GM18505 (cell line): ENCODE measurements at regions not wholly inside any gene's neighbourhood (a gene's known extent, or its start where the extent isn't known, plus 50 kb on each side); places are given as distances from the start of the nearest gene placed in this dataset.

Experiments used
- ATAC-seq: cut with Tn5 transposase; IDR thresholded peaks from one replicate; pipeline ENCODE4 v1.9.1; 2021; ENCODE audit not compliant: unreplicated experiment
- POLR2A ChIP-seq: IDR thresholded peaks from 4 replicates; pipeline ENCODE4 v1.6.1; 2011; ENCODE audit warnings: borderline replicate concordance; ENCODE audit not compliant: insufficient read depth, insufficient read length; ENCODE audit errors: extremely low read depth

DNA sequence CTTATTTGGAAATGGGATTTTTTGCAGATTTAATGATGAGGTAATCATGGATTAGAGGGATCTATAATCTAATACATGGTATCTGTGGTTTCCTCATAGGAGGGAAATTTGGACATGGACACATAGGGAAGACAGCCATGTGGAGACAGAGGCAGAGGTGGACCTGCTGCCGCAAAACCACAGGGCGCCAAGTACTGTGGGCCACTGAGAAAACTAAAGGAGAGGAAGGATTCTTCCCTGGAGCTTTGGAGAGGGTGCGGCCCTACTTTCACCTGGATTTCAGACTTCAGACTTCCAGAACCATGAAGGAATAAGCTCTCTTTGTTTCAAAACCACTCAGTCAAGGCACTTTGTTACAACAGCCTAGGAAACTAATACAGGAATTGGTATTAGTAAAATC, 149.4 kb upstream of the AKR1E2 start:
- TF ChIP-seq POLR2A, result no peak
- ATAC-seq, result no peak

GRCh38 chr10:4675808-4676207, 150.2 kb upstream of the AKR1E2 start:
- no peak for TF ChIP-seq POLR2A
- no peak for ATAC-seq

DNA sequence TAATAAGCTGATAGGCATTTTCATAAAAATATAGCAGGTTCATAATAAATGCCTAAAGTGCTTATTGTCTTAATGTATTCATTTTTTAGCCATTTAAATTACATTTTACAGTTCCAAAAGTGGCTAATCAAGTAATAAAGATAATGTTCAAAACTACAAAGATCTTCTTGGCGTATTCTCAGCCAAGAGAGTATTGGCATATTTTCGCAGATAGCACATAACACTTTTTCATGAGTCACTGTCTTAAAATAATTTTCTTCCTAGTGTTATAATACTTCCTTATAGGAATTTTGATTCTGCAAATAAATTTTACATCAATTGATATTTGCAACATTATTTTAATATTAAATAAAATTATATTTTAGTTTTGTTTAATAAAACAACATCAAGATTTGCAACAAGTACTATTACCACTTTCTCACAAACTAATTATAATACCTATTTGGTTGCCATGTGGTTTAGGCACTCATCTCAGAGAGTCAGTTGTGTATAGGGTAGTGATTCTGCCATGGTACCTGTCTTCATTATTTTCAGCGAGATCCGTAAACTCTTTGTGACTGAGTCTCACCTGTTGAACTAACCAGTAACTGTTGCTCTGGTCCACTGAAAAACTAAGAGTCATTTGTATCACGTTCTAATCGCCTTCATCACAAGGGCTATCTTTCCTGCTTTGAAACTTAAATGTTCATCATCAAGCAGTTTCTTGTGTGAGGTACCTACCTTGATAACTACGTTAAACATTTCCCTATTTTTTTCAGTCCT, 152.5 kb upstream of the AKR1E2 start:
- ATAC-seq, result no peak
- no peak for TF ChIP-seq POLR2A

DNA sequence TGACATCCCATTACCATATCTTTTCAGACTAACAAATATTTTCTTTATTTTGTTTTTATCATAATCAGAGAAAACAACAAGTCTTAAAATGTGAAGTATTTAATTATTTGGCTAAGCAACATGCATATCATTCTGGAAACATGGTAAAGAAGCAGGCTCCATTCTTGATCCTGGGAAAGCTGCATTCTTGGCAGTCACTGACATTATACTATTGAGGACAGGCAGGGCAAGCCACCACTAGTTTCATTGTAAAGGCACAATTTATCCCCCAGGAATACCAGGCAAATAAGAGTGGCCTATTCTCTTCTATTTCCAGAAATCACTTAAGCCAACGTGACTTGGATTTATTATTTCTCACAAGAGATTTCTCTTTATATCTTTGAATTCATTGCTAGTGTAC, 153.8 kb upstream of the AKR1E2 start:
- no peak for TF ChIP-seq POLR2A
- no peak for ATAC-seq

GRCh38 chr10:4671451-4672145, 154.4 kb upstream of the AKR1E2 start:
- no peak for ATAC-seq
- TF ChIP-seq POLR2A, result no peak

DNA sequence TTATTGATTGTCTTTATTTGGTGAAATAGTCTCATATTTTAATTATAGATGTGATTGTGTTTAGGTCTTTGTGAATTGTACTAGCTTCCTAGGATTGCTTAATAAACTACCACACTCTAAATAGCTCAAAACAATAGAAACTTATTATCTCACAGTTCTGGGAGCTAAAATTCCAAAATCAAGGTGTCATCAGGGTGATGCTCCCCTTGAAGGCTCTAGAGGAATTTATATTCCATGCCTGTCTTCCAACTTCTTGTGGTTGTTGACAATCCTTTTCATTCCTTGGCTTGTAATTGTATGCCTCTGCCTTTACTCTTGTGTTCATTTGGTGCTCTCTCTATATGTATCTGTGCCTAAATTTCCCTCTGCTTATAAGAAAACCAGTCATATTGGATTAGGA, 155.3 kb upstream of the AKR1E2 start:
- ATAC-seq, result no peak
- TF ChIP-seq POLR2A, result no peak

GRCh38 chr10:4669585-4669984, 156.4 kb upstream of the AKR1E2 start:
- no peak for TF ChIP-seq POLR2A
- no peak for ATAC-seq

DNA sequence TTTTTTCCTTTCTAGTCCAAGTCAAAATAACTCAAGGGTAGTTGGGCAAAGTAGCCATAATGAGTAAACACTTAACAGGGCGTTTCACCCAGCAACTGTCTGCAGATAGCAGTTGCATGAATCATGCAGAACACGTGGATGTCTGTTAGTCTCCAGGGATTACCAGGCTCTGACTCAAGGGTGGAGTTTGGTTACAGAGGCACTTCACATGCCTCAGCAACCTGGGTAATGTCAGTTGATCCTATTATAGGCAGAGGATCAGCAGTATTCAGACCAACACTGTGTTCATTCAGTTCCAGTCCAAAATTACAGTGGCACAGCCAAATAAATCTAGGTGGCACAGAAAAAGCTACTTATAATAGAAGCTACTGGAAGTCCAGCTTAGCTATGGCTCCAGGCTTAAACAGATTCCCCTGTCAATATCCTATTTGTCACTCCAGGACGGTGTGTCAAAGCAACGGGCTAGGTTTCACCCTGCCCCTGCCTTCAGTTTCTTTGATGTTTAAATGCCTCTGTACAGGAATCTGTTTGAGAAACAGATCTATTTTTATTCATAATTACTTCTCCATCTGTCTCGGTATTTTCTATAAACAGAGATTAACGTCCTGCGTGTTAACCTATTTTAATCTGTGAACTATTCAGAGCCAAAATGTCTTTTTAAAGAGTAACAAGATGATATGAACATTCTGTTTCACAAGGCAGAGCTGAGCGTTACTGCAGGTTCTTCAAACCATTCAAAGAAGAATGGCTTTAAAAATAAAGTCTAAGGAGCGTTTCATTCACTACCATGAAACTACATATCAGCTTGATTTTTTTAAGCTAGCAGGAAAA, 162.6 kb upstream of the AKR1E2 start:
- ATAC-seq, result peak; percentile 87
- no peak for TF ChIP-seq POLR2A

DNA sequence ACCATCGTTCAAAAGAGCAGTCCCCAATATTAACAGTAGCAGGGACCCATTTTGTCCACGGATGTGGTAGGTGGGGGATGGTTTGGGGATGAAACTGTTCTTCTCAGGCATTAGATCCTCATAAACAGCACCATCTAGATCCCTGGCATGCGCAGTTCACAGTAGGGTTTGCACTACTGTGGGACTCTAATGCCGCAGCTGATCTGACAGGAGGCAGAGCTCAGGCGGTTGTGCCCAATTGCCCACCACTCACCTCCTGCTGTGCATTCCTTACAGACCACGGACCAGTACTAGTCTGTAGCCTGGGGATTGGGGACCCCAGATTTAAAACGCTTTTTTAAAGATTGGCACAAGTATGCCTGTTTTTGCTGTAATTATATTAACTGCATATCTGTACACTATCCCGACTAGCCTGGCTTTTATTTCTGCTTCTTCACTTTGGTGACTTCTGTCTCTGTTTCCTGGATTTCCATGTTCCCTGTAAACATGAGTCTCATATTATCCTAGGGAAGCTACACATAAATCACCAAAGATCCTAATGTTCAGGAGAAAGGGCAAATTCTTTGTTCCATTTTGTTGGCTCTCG, 163.3 kb upstream of the AKR1E2 start:
- ATAC-seq, result peak; percentile 15
- TF ChIP-seq POLR2A, result no peak

GRCh38 chr10:4661511-4662255, 164.3 kb upstream of the AKR1E2 start:
- TF ChIP-seq POLR2A, result no peak
- ATAC-seq, result no peak

DNA sequence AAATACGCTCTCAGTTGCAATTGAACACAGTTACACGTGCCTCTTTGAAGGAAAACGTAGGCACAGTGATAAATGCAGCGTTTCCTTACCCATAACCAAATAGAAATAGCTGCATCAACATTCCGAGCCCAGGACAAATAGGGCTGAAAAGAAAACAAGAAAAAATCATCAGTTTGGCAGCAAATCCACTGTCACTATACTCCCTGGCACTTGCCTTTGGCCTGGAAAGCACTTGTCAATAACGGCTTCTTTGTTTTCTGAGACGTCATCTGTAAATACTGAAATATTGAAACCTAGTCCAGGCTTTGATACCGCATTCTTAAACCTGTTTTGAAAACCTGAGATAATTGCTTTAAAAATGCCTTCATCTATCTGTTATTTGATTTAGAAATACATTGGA, 167.2 kb upstream of the AKR1E2 start:
- no peak for TF ChIP-seq POLR2A
- no peak for ATAC-seq

GRCh38 chr10:4656576-4657194, 169.3 kb upstream of the AKR1E2 start:
- no peak for TF ChIP-seq POLR2A
- ATAC-seq, result no peak
